SK-N-SH treated with all-trans-retinoic acid at 6 μM for 48 hours (cell line): ENCODE measurements at regions not wholly inside any gene's neighbourhood (a gene's known extent, or its start where the extent isn't known, plus 50 kb on each side); places are given as distances from the start of the nearest gene placed in this dataset.

ENCODE experiments used
- ATAC-seq: fragments of 200-7000 bp; cut with Tn5 transposase; 3 replicates; pipeline ENCODE4 v1.9.1; 2020; ENCODE audit warnings: mild to moderate bottlenecking, moderate library complexity
- ARNTL ChIP-seq: fragments of 450-650 bp; formaldehyde crosslinking; IDR thresholded peaks from 2 replicates; pipeline ENCODE4 v1.5.0; 2020; ENCODE audit warnings: low read depth, mild to moderate bottlenecking, moderate library complexity, borderline replicate concordance
- BACH2 ChIP-seq: fragments of 250-450 bp; sonication (Bioruptor Pico); IDR thresholded peaks from 2 replicates; pipeline ENCODE4 v1.9.0; 2021; ENCODE audit warnings: mild to moderate bottlenecking, borderline replicate concordance
- CSDC2 ChIP-seq: fragments of 250-450 bp; sonication (Bioruptor Pico); IDR thresholded peaks from 2 replicates; pipeline ENCODE4 v1.5.0; 2020; ENCODE audit warnings: mild to moderate bottlenecking, moderate library complexity
- ESRRG ChIP-seq: fragments of 250-450 bp; sonication (Bioruptor Pico); IDR thresholded peaks from 2 replicates; pipeline ENCODE4 v1.6.1; 2021; ENCODE audit warnings: mild to moderate bottlenecking
- GLIS3 ChIP-seq: fragments of 250-450 bp; sonication (Bioruptor Pico); IDR thresholded peaks from 2 replicates; pipeline ENCODE4 v1.5.0; 2020; ENCODE audit warnings: mild to moderate bottlenecking, moderate library complexity
- ISL1 ChIP-seq: fragments of 250-450 bp; sonication (Bioruptor Pico); IDR thresholded peaks from 2 replicates; pipeline ENCODE4 v2.1.2; 2022; ENCODE audit warnings: mild to moderate bottlenecking, moderate library complexity
- OSR1 ChIP-seq: fragments of 250-450 bp; sonication (Bioruptor Pico); IDR thresholded peaks from 2 replicates; pipeline ENCODE4 v1.8.0; 2022; ENCODE audit warnings: moderate library complexity, mild to moderate bottlenecking, inconsistent platforms
- PPARA ChIP-seq: fragments of 250-450 bp; sonication (Bioruptor Pico); IDR thresholded peaks from 2 replicates; pipeline ENCODE4 v1.5.0; 2020; ENCODE audit warnings: mild to moderate bottlenecking, borderline replicate concordance
- RARB ChIP-seq: fragments of 250-450 bp; sonication (Bioruptor Pico); IDR thresholded peaks from 2 replicates; pipeline ENCODE4 v1.8.0; 2021; ENCODE audit warnings: mild to moderate bottlenecking, moderate library complexity
- SNAI2 ChIP-seq: fragments of 250-450 bp; sonication (Bioruptor Pico); IDR thresholded peaks from 2 replicates; pipeline ENCODE4 v1.5.0; 2020; ENCODE audit warnings: mild to moderate bottlenecking, moderate library complexity
- TCF4 ChIP-seq: fragments of 250-450 bp; sonication (Bioruptor Pico); IDR thresholded peaks from 2 replicates; pipeline ENCODE4 v1.8.0; 2021; ENCODE audit warnings: mild to moderate bottlenecking, moderate library complexity, borderline replicate concordance
- TOX ChIP-seq: fragments of 250-450 bp; sonication (Bioruptor Pico); IDR thresholded peaks from 2 replicates; pipeline ENCODE4 v1.8.0; 2021; ENCODE audit warnings: mild to moderate bottlenecking, moderate library complexity, borderline replicate concordance
- ZC3H10 ChIP-seq: fragments of 250-450 bp; sonication (Bioruptor Pico); IDR thresholded peaks from 2 replicates; pipeline ENCODE4 v1.5.1; 2021; ENCODE audit warnings: mild to moderate bottlenecking, moderate library complexity
- ZFP3 ChIP-seq: fragments of 250-450 bp; sonication (Bioruptor Pico); IDR thresholded peaks from 2 replicates; pipeline ENCODE4 v1.5.0; 2020; ENCODE audit warnings: mild to moderate bottlenecking, moderate library complexity
- ZFP30 ChIP-seq: fragments of 450-650 bp; formaldehyde crosslinking; IDR thresholded peaks from 2 replicates; pipeline ENCODE4 v1.5.0; 2022; ENCODE audit warnings: mild to moderate bottlenecking, moderate library complexity
- ZNF565 ChIP-seq: fragments of 450-650 bp; formaldehyde crosslinking; conservative IDR thresholded peaks from 2 replicates; pipeline ENCODE4 v1.5.0; 2020; ENCODE audit warnings: low read depth, mild to moderate bottlenecking, moderate library complexity
- ZNF70 ChIP-seq: fragments of 450-650 bp; formaldehyde crosslinking; IDR thresholded peaks from 2 replicates; pipeline ENCODE4 v1.5.0; 2020; ENCODE audit warnings: mild to moderate bottlenecking, moderate library complexity
- ZNF8 ChIP-seq: fragments of 450-650 bp; formaldehyde crosslinking; IDR thresholded peaks from 2 replicates; pipeline ENCODE4 v1.5.0; 2020; ENCODE audit warnings: mild to moderate bottlenecking, moderate library complexity
- TF ChIP-seq, protein P1 (sequence below): fragments of 250-450 bp; sonication (Bioruptor Pico); IDR thresholded peaks from 2 replicates; pipeline ENCODE4 v1.8.0; 2021; ENCODE audit warnings: low read depth, mild to moderate bottlenecking, moderate library complexity, borderline replicate concordance
- TF ChIP-seq, protein P2 (sequence below): fragments of 250-450 bp; sonication (Bioruptor Pico); IDR thresholded peaks from 2 replicates; pipeline ENCODE4 v1.5.1; 2021; ENCODE audit warnings: mild to moderate bottlenecking, moderate library complexity
- TF ChIP-seq, protein P3 (sequence below): fragments of 250-450 bp; sonication (Bioruptor Pico); IDR thresholded peaks from 2 replicates; pipeline ENCODE4 v1.5.0; 2020; ENCODE audit warnings: mild to moderate bottlenecking, moderate library complexity
- TF ChIP-seq, protein P4 (sequence below): fragments of 250-450 bp; sonication (Bioruptor Pico); IDR thresholded peaks from 2 replicates; pipeline ENCODE4 v1.5.1; 2020; ENCODE audit warnings: low read depth, mild to moderate bottlenecking, moderate library complexity
- TF ChIP-seq, protein P5 (sequence below): fragments of 250-450 bp; sonication (Bioruptor Pico); IDR thresholded peaks from 2 replicates; pipeline ENCODE4 v1.8.0; 2020; ENCODE audit warnings: mild to moderate bottlenecking, moderate library complexity, borderline replicate concordance

DNA sequence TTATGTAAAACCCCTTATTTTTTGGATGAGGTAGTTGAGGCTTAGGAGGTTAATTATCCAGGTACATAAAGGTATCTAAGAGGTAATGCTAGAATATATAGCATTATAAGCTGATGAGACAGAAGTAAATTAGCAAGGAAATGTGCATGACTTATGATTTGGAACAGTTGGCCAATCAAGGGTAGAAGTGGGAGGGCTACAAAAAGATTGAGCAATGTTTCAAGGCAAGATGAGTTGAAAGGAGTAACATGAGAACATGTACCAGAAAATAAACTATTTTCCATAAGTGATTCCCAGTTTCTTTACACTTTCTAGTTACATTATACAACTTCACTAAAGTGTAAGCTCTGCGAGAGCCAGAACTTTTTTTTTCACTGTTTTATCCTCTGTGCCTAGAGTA is 290.9 kb downstream of the LRIG3 start:
- TF ChIP-seq ZNF70 (CRISPR knock-in tag) (no peak), ZFP3 (CRISPR knock-in tag) (no peak), OSR1 (CRISPR knock-in tag) (no peak), ZFP30 (CRISPR knock-in tag) (no peak), TOX (CRISPR knock-in tag) (no peak), BACH2 (CRISPR knock-in tag) (no peak), ARNTL (CRISPR knock-in tag) (no peak), TCF4 (CRISPR knock-in tag) (no peak), ZC3H10 (CRISPR knock-in tag) (no peak), PPARA (CRISPR knock-in tag) (no peak), ZNF565 (CRISPR knock-in tag) (no peak), SNAI2 (CRISPR knock-in tag) (no peak), CSDC2 (CRISPR knock-in tag) (no peak), ESRRG (CRISPR knock-in tag) (no peak)
- TF ChIP-seq, protein P1, sequence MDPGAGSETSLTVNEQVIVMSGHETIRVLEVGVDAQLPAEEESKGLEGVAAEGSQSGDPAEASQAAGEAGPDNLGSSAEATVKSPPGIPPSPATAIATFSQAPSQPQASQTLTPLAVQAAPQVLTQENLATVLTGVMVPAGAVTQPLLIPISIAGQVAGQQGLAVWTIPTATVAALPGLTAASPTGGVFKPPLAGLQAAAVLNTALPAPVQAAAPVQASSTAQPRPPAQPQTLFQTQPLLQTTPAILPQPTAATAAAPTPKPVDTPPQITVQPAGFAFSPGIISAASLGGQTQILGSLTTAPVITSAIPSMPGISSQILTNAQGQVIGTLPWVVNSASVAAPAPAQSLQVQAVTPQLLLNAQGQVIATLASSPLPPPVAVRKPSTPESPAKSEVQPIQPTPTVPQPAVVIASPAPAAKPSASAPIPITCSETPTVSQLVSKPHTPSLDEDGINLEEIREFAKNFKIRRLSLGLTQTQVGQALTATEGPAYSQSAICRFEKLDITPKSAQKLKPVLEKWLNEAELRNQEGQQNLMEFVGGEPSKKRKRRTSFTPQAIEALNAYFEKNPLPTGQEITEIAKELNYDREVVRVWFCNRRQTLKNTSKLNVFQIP: no peak
- TF ChIP-seq, protein P2, sequence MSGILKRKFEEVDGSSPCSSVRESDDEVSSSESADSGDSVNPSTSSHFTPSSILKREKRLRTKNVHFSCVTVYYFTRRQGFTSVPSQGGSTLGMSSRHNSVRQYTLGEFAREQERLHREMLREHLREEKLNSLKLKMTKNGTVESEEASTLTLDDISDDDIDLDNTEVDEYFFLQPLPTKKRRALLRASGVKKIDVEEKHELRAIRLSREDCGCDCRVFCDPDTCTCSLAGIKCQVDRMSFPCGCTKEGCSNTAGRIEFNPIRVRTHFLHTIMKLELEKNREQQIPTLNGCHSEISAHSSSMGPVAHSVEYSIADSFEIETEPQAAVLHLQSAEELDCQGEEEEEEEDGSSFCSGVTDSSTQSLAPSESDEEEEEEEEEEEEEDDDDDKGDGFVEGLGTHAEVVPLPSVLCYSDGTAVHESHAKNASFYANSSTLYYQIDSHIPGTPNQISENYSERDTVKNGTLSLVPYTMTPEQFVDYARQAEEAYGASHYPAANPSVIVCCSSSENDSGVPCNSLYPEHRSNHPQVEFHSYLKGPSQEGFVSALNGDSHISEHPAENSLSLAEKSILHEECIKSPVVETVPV: no peak
- TF ChIP-seq, protein P3, sequence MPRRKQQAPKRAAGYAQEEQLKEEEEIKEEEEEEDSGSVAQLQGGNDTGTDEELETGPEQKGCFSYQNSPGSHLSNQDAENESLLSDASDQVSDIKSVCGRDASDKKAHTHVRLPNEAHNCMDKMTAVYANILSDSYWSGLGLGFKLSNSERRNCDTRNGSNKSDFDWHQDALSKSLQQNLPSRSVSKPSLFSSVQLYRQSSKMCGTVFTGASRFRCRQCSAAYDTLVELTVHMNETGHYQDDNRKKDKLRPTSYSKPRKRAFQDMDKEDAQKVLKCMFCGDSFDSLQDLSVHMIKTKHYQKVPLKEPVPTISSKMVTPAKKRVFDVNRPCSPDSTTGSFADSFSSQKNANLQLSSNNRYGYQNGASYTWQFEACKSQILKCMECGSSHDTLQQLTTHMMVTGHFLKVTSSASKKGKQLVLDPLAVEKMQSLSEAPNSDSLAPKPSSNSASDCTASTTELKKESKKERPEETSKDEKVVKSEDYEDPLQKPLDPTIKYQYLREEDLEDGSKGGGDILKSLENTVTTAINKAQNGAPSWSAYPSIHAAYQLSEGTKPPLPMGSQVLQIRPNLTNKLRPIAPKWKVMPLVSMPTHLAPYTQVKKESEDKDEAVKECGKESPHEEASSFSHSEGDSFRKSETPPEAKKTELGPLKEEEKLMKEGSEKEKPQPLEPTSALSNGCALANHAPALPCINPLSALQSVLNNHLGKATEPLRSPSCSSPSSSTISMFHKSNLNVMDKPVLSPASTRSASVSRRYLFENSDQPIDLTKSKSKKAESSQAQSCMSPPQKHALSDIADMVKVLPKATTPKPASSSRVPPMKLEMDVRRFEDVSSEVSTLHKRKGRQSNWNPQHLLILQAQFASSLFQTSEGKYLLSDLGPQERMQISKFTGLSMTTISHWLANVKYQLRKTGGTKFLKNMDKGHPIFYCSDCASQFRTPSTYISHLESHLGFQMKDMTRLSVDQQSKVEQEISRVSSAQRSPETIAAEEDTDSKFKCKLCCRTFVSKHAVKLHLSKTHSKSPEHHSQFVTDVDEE (CRISPR knock-in tag): no peak
- TF ChIP-seq, protein P4, sequence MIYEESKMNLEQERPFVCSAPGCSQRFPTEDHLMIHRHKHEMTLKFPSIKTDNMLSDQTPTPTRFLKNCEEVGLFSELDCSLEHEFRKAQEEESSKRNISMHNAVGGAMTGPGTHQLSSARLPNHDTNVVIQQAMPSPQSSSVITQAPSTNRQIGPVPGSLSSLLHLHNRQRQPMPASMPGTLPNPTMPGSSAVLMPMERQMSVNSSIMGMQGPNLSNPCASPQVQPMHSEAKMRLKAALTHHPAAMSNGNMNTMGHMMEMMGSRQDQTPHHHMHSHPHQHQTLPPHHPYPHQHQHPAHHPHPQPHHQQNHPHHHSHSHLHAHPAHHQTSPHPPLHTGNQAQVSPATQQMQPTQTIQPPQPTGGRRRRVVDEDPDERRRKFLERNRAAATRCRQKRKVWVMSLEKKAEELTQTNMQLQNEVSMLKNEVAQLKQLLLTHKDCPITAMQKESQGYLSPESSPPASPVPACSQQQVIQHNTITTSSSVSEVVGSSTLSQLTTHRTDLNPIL (CRISPR knock-in tag): no peak
- no peak for ATAC-seq

DNA sequence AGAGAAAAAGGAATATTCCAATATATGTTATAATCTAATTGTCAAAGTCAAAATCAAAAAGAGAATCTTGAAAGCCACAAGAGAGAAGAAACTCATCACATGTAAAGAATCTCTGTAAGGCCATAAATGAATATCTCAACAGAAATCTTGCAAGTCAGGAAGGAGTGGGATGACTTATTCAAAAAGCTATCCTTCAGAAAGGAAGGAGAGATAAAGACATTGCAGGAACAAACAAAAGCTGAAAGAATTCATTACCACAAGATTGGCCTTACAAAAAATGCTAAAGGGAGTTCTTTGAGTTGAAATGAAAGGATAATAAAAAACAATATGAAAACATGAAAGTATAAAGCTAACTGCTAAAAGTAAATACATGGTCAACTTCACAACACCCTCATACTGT is 286.8 kb downstream of the LRIG3 start:
- ATAC-seq: no peak
- no peak for TF ChIP-seq ISL1
- TF ChIP-seq BACH2 (CRISPR knock-in tag): no peak
- TF ChIP-seq ZFP3 (CRISPR knock-in tag): no peak
- no peak for TF ChIP-seq ZC3H10 (CRISPR knock-in tag)
- TF ChIP-seq GLIS3 (CRISPR knock-in tag): no peak
- TF ChIP-seq ARNTL (CRISPR knock-in tag): no peak
- TF ChIP-seq TOX (CRISPR knock-in tag): no peak
- TF ChIP-seq, protein P5, sequence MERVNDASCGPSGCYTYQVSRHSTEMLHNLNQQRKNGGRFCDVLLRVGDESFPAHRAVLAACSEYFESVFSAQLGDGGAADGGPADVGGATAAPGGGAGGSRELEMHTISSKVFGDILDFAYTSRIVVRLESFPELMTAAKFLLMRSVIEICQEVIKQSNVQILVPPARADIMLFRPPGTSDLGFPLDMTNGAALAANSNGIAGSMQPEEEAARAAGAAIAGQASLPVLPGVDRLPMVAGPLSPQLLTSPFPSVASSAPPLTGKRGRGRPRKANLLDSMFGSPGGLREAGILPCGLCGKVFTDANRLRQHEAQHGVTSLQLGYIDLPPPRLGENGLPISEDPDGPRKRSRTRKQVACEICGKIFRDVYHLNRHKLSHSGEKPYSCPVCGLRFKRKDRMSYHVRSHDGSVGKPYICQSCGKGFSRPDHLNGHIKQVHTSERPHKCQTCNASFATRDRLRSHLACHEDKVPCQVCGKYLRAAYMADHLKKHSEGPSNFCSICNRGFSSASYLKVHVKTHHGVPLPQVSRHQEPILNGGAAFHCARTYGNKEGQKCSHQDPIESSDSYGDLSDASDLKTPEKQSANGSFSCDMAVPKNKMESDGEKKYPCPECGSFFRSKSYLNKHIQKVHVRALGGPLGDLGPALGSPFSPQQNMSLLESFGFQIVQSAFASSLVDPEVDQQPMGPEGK (CRISPR knock-in tag): no peak
- TF ChIP-seq, all 23 proteins: peak for 0

DNA sequence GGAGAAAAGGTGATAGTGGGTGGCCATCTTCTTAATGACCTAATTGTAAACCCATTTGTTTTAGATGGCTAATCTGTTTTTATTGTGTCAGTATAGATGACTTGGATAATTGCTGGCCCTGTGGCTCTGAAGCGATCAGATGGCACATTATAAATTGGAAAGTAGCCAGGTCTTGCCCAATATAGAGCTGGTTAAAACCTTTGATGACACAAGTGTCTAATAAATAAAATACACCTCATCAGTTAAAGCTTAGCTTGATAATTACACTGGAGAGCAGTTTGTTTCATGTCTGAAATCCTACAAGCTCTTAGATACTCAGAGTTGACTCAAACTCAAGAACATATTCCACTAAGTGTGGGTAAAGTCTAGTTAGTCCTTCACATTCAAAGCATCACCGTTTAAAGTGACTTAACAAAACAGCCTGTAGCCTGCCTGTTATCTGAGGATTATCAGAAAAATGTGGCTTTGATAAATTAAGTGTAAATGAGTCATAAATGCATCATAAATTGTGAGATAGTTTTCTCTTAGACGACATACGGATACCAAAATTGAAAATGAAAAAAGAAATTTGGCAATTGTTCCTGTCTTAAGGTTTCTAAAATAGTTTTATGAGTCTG is 280.9 kb downstream of the LRIG3 start:
- ATAC-seq: no peak
- TF ChIP-seq OSR1 (CRISPR knock-in tag) (no peak), BACH2 (CRISPR knock-in tag) (no peak), ZNF70 (CRISPR knock-in tag) (no peak), ZNF8 (CRISPR knock-in tag) (no peak), RARB (no peak)
- TF ChIP-seq, protein P2: no peak
- TF ChIP-seq, protein P3 (CRISPR knock-in tag): no peak
